ENCODE measurements at regions not wholly inside any gene's neighbourhood (a gene's known extent, or its start where the extent isn't known, plus 50 kb on each side); places are given as distances from the start of the nearest gene placed in this dataset.

DNA sequence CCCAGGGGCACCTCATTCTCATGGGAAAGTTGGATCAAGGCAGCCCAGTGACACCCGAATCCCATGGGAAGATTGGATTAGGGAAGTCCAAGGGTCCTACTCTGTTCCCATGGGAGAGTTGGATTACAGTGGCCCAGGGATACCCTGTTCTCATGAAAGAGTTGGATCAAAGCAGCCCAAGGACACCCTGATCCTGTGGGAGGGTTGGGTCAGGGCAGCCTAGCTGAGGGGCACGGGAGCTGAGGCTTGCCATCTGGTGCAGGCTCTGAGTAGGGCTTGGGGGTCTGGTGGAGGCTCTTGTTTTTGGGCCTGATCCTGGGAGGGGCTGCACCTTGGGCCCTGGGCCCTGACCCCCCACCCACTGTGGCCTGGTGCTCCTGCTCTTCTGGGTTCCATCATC, 87.1 kb downstream of the ACKR3 start:
- TF ChIP-seq POLR2A (IDR thresholded peaks at IDR 0.05; ENCODE audit: insufficient read depth in 1 of 2, low read depth in 2 of 2, low read length in 2 of 2) (no peak), ELF4 (CRISPR knock-in tag; IDR thresholded peaks at IDR 0.05; ENCODE audit: borderline replicate concordance) (no peak), EP300 (IDR thresholded peaks at IDR 0.05; ENCODE audit: low read depth in 2 of 2, low read length in 2 of 2) (no peak), EP300 (CRISPR knock-in tag; IDR thresholded peaks at IDR 0.05; ENCODE audit: borderline replicate concordance) (no peak), GTF2F1 (IDR thresholded peaks at IDR 0.05; ENCODE audit: low read length) (no peak), CREM (IDR thresholded peaks at IDR 0.05) (no peak), CREM (CRISPR knock-in tag; IDR thresholded peaks at IDR 0.05) (no peak), REPIN1 (CRISPR knock-in tag; IDR thresholded peaks at IDR 0.05; ENCODE audit: borderline replicate concordance, low read depth) (no peak), PBX3 (CRISPR knock-in tag; IDR thresholded peaks at IDR 0.05; ENCODE audit: borderline replicate concordance) (no peak), SMC3 (IDR thresholded peaks at IDR 0.05; ENCODE audit: low read length) (no peak), NFIB (CRISPR knock-in tag; IDR thresholded peaks at IDR 0.05; ENCODE audit: borderline replicate concordance) (no peak)

Measured in HepG2 (cell line).